ENCODE measurements at regions not wholly inside any gene's neighbourhood (a gene's known extent, or its start where the extent isn't known, plus 50 kb on each side); places are given as distances from the start of the nearest gene placed in this dataset.

DNA sequence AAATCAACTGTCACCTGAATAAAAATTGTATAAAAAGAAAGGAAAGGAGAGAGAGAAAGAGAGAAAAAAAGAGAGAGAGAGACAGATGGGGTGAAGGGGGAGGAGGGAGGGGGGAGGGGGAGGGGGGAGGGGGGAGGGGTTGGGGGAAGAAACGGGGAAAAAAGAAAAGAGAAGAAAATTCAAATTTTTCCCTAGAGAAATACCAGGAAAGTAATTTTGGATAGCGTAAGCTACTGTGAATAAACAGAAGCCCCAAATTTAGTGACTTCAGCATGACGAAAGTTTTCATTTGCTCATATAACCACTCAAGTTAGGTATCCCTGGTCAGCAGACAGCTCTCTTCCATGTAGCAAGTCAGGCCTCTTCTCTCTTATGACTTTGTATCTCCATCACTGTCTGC is 289.4 kb upstream of the MYOCD start:
- Histone ChIP-seq H2BK12ac (ENCODE audit: insufficient read length, low read depth, low read length) (no peak overlapping the region), H3K56ac (ENCODE audit: insufficient read length, low read depth, low read length) (no peak overlapping the region), H3K27ac (ENCODE audit: insufficient read length, low read depth, low read length) (no peak overlapping the region), H4K20me1 (ENCODE audit: control insufficient read depth, insufficient read depth, insufficient read length) (no peaks in the 10 kb centered on the region), H4K91ac (ENCODE audit: insufficient read length, low read depth, low read length) (no peak overlapping the region), H2AFZ (ENCODE audit: low read length) (no peak overlapping the region), H3K79me1 (ENCODE audit: insufficient read depth, low read depth, low read length, poor library complexity, severe bottlenecking) (no peaks in the 10 kb centered on the region), H3K23me2 (ENCODE audit: insufficient read length, low read depth, low read length, poor library complexity, severe bottlenecking) (no peaks in the 10 kb centered on the region), H2BK15ac (ENCODE audit: low read depth, low read length) (no peak overlapping the region), H2BK120ac (ENCODE audit: low read depth, low read length, poor library complexity, severe bottlenecking) (no peak overlapping the region), H3K27me3 (ENCODE audit: insufficient read depth, low read length) (no peaks in the 10 kb centered on the region), H3K23ac (ENCODE audit: insufficient read length, low read depth, low read length) (no peak overlapping the region), H2BK20ac (ENCODE audit: low read depth, low read length, poor library complexity, severe bottlenecking) (no peak overlapping the region), H3K18ac (ENCODE audit: insufficient read length, low read depth, low read length) (no peak overlapping the region), H3K14ac (ENCODE audit: insufficient read depth, low read length) (no peak overlapping the region), H3K9ac (ENCODE audit: extremely low read depth, insufficient read length, low read length) (no peak overlapping the region), H2AK5ac (ENCODE audit: insufficient read length, low read length) (no peak overlapping the region), H3K4me2 (ENCODE audit: insufficient read depth, insufficient read length, low read length) (no peak overlapping the region), H3K79me2 (ENCODE audit: insufficient read depth, low read length) (no peaks in the 10 kb centered on the region), H3K4ac (ENCODE audit: low read depth, low read length) (no peak overlapping the region), H3K9me3 (ENCODE audit: control insufficient read depth, low read depth, low read length) (no peaks in the 10 kb centered on the region), H3T11ph (ENCODE audit: low read length) (no peak overlapping the region), H2BK5ac (ENCODE audit: insufficient read length, low read length) (no peak overlapping the region), H4K5ac (ENCODE audit: insufficient read length, low read depth, low read length) (no peak overlapping the region), H4K8ac (replicated peaks; ENCODE audit: insufficient read length, low read depth, low read length) (no peak overlapping the region), H3K4me1 (ENCODE audit: insufficient read depth, low read length) (no peaks in the 10 kb centered on the region)
- TF ChIP-seq, protein P1, sequence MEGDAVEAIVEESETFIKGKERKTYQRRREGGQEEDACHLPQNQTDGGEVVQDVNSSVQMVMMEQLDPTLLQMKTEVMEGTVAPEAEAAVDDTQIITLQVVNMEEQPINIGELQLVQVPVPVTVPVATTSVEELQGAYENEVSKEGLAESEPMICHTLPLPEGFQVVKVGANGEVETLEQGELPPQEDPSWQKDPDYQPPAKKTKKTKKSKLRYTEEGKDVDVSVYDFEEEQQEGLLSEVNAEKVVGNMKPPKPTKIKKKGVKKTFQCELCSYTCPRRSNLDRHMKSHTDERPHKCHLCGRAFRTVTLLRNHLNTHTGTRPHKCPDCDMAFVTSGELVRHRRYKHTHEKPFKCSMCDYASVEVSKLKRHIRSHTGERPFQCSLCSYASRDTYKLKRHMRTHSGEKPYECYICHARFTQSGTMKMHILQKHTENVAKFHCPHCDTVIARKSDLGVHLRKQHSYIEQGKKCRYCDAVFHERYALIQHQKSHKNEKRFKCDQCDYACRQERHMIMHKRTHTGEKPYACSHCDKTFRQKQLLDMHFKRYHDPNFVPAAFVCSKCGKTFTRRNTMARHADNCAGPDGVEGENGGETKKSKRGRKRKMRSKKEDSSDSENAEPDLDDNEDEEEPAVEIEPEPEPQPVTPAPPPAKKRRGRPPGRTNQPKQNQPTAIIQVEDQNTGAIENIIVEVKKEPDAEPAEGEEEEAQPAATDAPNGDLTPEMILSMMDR (conservative IDR thresholded peaks at IDR 0.05): no peak
- H3K4me1 Mint-ChIP-seq: no peaks in the 10 kb centered on the region
- no peak overlapping the region for H3K4me3 Mint-ChIP-seq
- H3K36me3 Mint-ChIP-seq (ENCODE audit: insufficient read depth in 1 of 3, low read depth in 3 of 3): peaks cover 0 to 4% (median 4%) of the 10 kb centered on the region in 3 experiments; a peak in 4 of 7 replicates
- H3K27ac Mint-ChIP-seq: no peak overlapping the region
- no peak for DNase-seq
- H3K9me3 Mint-ChIP-seq: peaks cover 10% of the 10 kb centered on the region in 2 experiments; a peak in 4 of 5 replicates
- WGBS (ENCODE audit: extremely low coverage, insufficient read length, low lambda C conversion rate): no CpG with 5 or more reads among the region's 3 CpGs
- no peaks in the 10 kb centered on the region for H3K27me3 Mint-ChIP-seq (ENCODE audit: low read depth)

Data from H9 (cell line).